Stimulated activated naive CD8-positive, alpha-beta T cell treated with anti-CD3 and anti-CD28 coated beads, Interleukin-15, amount 100 ng/mL, for 72 hours (primary cell): ENCODE measurements at regions not wholly inside any gene's neighbourhood (a gene's known extent, or its start where the extent isn't known, plus 50 kb on each side); places are given as distances from the start of the nearest gene placed in this dataset.

ENCODE experiments used
- ATAC-seq: fragments of 150-1000 bp; cut with Tn5 transposase; 2 replicates; pipeline ENCODE4 v1.10.0; 2021; ENCODE audit warnings: mild to moderate bottlenecking, moderate library complexity
- DNase-seq, 2 donors: peaks; one replicate each; pipeline ENCODE4 v3.0.0; 2021 to 2022
- H3K27ac Mint-ChIP-seq, 2 donors: one replicate each; pipeline ENCODE4 v1.8.0; 2022; ENCODE audit warnings: mild to moderate bottlenecking in 2 of 2, mixed read lengths in 2 of 2, moderate library complexity in 2 of 2
- H3K27me3 Mint-ChIP-seq: one replicate; pipeline ENCODE4 v1.8.0; 2022; ENCODE audit warnings: mixed read lengths
- H3K4me1 Mint-ChIP-seq: one replicate; pipeline ENCODE4 v1.8.0; 2022; ENCODE audit warnings: mild to moderate bottlenecking, mixed read lengths
- H3K4me3 Mint-ChIP-seq, 2 donors: one replicate each; pipeline ENCODE4 v1.8.0; 2022; ENCODE audit warnings: mild to moderate bottlenecking in 2 of 2, mixed read lengths in 2 of 2, moderate library complexity in 1 of 2
- H3K9me3 Mint-ChIP-seq, 2 donors: one replicate each; pipeline ENCODE4 v1.8.0; 2022; ENCODE audit warnings: mixed read lengths in 2 of 2

- Mint-ChIP-seq H3K27me3 (peaks cover 49% of the 10 kb centered on the region), H3K4me1 (no peaks in the 10 kb centered on the region), H3K9me3 (peaks cover 6 to 18% of the 10 kb centered on the region in 2 donors), H3K4me3 (no peak overlapping the region), H3K27ac (no peak overlapping the region)
- DNase-seq: no peak
- ATAC-seq: no peak
Measured at GRCh38 chr20:63112491-63113219, 103.3 kb downstream of the YTHDF1 start.

GRCh38 chr20:63108247-63108646 lies 101.5 kb upstream of the BHLHE23 start:
- Mint-ChIP-seq H3K9me3 (peaks cover 6 to 26% of the 10 kb centered on the region in 2 donors), H3K4me3 (no peak overlapping the region), H3K27me3 (peaks cover 5% of the 10 kb centered on the region)

GRCh38 chr20:63107449-63108200 lies 100.9 kb upstream of the BHLHE23 start:
- ATAC-seq (no peak), DNase-seq (no peak)
- peaks cover 6 to 26% of the 10 kb centered on the region in 2 donors for H3K9me3 Mint-ChIP-seq
- peak overlapping the region in 1 of 2 donors; percentile 34 for H3K27ac Mint-ChIP-seq
- peaks cover 4% of the 10 kb centered on the region for H3K4me1 Mint-ChIP-seq
- H3K4me3 Mint-ChIP-seq: no peak overlapping the region
- H3K27me3 Mint-ChIP-seq: no peaks in the 10 kb centered on the region

More at GRCh38 chr20:63108247-63108646, 101.5 kb upstream of the BHLHE23 start:
- H3K27ac Mint-ChIP-seq: no peak overlapping the region
- H3K4me1 Mint-ChIP-seq: no peaks in the 10 kb centered on the region
- ATAC-seq (no peak), DNase-seq (no peak)

- Mint-ChIP-seq H3K4me1 (peaks cover 6% of the 10 kb centered on the region), H3K27me3 (no peaks in the 10 kb centered on the region), H3K27ac (no peak overlapping the region), H3K9me3 (peaks cover 5 to 19% of the 10 kb centered on the region in 2 donors), H3K4me3 (no peak overlapping the region)
- DNase-seq (no peak), ATAC-seq (no peak)
Measured at GRCh38 chr20:63106765-63107448, 100.1 kb upstream of the BHLHE23 start.

GRCh38 chr20:63106108-63106764 lies 99.5 kb upstream of the BHLHE23 start:
- H3K4me1 Mint-ChIP-seq: peaks cover 11% of the 10 kb centered on the region
- no peak overlapping the region for H3K4me3 Mint-ChIP-seq
- no peak for ATAC-seq
- no peaks in the 10 kb centered on the region for H3K27me3 Mint-ChIP-seq
- H3K9me3 Mint-ChIP-seq: peaks cover 0 to 13% of the 10 kb centered on the region in 2 donors
- DNase-seq: no peak
- H3K27ac Mint-ChIP-seq: no peak overlapping the region

- Mint-ChIP-seq H3K4me1 (peaks cover 11% of the 10 kb centered on the region), H3K4me3 (no peak overlapping the region), H3K9me3 (peaks cover 0 to 8% of the 10 kb centered on the region in 2 donors), H3K27me3 (no peaks in the 10 kb centered on the region), H3K27ac (no peak overlapping the region)
- no peak for ATAC-seq
- DNase-seq: no peak
Measured at GRCh38 chr20:63105211-63106107, 98.7 kb upstream of the BHLHE23 start.

GRCh38 chr20:63104312-63105181 lies 97.8 kb upstream of the BHLHE23 start:
- ATAC-seq (no peak), DNase-seq (no peak)
- Mint-ChIP-seq H3K4me3 (no peak overlapping the region), H3K4me1 (peaks cover 11% of the 10 kb centered on the region), H3K9me3 (peaks cover 0 to 8% of the 10 kb centered on the region in 2 donors), H3K27me3 (no peaks in the 10 kb centered on the region), H3K27ac (no peak overlapping the region)

GRCh38 chr20:63103402-63104311 lies 96.9 kb upstream of the BHLHE23 start:
- Mint-ChIP-seq H3K4me3 (peak overlapping the region; percentile 6 to 29), H3K9me3 (peaks cover 0 to 8% of the 10 kb centered on the region in 2 donors), H3K4me1 (peaks cover 11% of the 10 kb centered on the region), H3K27me3 (no peaks in the 10 kb centered on the region), H3K27ac (peak overlapping the region in 1 of 2 donors; percentile 27)
- DNase-seq (no peak), ATAC-seq (no peak)

- peaks cover 11% of the 10 kb centered on the region for H3K4me1 Mint-ChIP-seq
- peak; percentile 73 to 86 for DNase-seq
- ATAC-seq: peak; percentile 81
Measured at GRCh38 chr20:63102721-63103375, 96.1 kb upstream of the BHLHE23 start.

GRCh38 chr20:63101781-63102720 lies 95.3 kb upstream of the BHLHE23 start:
- Mint-ChIP-seq H3K27ac (peak overlapping the region; percentile 96 to 97), H3K27me3 (no peaks in the 10 kb centered on the region), H3K4me1 (peaks cover 11% of the 10 kb centered on the region), H3K4me3 (peak overlapping the region; percentile 89 to 90), H3K9me3 (peaks cover 0 to 5% of the 10 kb centered on the region in 2 donors)
- DNase-seq (peak; percentile 58 to 77), ATAC-seq (peak; percentile 81)

More at GRCh38 chr20:63102721-63103375, 96.1 kb upstream of the BHLHE23 start:
- peak overlapping the region; percentile 97 to 98 for H3K27ac Mint-ChIP-seq
- no peaks in the 10 kb centered on the region for H3K27me3 Mint-ChIP-seq
- H3K9me3 Mint-ChIP-seq: peaks cover 0 to 8% of the 10 kb centered on the region in 2 donors
- peak overlapping the region; percentile 91 to 93 for H3K4me3 Mint-ChIP-seq

GRCh38 chr20:63100926-63101699 lies 94.3 kb upstream of the BHLHE23 start:
- Mint-ChIP-seq H3K9me3 (no peaks in the 10 kb centered on the region), H3K27me3 (no peaks in the 10 kb centered on the region)

More at GRCh38 chr20:63100926-63101699, 94.3 kb upstream of the BHLHE23 start:
- Mint-ChIP-seq H3K4me3 (peak overlapping the region; percentile 89 to 90), H3K27ac (peak overlapping the region; percentile 85 to 96), H3K4me1 (peaks cover 11% of the 10 kb centered on the region)
- no peak for ATAC-seq
- no peak for DNase-seq
